HG02763 (cell line): ENCODE measurements at regions not wholly inside any gene's neighbourhood (a gene's known extent, or its start where the extent isn't known, plus 50 kb on each side); places are given as distances from the start of the nearest gene placed in this dataset.

Experiments used
- ATAC-seq: cut with Tn5 transposase; IDR thresholded peaks from one replicate; pipeline ENCODE4 v1.9.1; 2021; ENCODE audit warnings: mild to moderate bottlenecking, moderate library complexity; ENCODE audit not compliant: unreplicated experiment

DNA sequence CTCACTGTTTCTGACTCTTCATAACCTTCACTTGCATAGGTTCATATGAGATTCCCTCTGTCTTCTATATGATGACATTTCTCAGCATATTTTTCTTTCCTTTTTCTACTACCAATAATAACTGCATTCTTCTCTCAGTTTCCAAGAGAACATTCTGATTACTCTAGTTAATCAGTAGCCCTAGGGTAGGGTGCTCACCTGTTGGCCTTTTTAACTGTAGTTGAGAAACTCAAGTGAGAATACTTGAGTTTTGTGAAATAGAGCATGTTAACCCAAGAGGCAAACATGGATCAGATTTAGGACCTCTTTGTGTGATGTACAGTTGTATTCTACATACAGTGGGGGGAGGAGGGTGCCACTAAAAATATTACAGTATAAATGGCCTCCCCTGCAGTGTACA, 308.0 kb downstream of the CMPK2 start:
- no peak for ATAC-seq

DNA sequence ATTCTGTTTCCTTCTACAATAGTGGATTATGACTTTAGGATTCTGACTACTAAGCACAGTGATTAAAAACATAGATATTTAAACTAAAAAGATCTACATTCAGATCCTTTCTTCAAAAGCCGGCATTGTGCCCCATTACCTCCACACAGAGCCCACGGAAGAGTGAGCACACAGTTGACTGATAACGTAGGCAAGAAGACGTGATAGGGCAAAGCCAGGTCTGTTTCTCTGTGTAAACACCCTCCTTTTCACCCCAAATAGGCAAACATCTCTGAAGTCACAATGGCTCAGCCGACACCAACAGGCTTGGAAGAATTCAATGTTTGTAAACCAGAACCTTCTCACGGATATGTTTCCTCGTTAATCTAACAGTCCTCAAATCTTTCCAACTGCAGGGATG, 302.9 kb downstream of the CMPK2 start:
- no peak for ATAC-seq

DNA sequence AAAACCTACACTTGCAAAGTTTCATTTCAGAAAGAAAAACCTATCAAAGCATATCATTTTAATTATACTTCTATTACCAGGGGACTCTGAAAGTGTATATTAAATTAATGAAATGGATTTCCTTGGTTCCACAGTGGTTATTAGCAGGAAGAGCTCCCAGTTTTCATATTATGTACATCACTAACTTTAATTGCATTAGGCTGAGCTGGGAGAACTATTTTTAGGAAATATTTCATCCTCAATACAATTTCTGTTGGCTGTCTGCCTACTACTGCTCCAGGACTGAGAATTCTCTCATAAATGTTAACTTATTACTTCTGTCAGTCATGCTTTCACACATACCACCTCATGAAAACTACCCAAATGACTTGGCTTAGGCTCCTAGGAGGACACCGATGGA, 301.4 kb downstream of the CMPK2 start:
- no peak for ATAC-seq

DNA sequence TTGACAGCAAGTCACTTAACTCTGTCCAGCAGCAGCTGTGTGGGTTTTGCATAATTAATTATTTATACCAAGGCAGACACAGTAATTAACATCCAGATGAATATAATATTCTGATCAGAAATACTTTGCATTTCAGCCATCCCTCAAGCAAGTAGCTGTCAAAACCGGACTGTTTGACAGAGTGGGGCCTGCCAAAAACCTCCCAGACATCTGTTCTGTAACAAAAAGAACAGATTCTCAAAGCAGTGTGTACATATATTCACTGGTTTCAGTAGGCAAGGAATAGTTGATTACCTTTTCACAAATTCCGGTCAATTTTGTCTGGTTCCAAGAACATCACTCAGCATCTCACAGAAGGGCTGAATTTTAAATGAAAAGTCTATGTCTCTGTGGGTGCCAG, 291.6 kb downstream of the CMPK2 start:
- no peak for ATAC-seq

DNA sequence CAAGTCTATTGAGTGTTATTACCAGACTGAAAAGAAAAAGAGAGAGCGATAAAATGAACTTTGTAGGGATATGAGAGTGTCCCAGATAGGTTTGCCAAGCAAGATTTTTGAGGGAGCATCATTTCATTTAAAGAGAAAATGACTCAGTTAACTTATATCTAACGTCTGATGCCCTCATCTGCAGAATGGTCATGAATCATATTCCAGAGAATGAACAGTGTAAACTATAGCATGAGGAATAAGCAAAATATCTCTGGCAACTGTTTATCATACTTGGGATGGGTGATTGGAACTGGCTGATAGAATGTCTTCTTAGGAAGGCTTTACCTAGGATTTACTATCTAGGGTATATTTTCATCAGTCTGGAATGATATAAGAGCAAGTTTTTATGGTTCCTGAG, 289.4 kb downstream of the CMPK2 start:
- no peak for ATAC-seq

DNA sequence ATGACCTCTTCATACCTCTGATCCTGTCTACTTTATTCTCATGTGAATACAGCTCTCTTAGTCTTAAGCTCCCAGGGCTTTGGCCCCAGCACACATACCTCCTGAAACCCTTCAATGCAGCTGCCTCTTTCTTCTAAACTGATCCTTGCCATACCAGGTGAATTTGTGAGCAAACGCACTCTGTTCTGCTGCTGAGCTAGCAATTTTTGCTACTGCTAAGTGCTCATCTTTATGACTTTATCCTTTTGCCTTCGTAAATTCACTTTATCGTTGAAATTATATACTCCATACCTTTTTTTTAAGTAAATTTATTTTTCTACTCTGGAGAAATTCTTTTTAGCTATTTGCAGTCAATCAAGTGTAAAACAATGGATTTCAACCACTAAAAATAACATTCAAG, 287.7 kb downstream of the CMPK2 start:
- no peak for ATAC-seq

DNA sequence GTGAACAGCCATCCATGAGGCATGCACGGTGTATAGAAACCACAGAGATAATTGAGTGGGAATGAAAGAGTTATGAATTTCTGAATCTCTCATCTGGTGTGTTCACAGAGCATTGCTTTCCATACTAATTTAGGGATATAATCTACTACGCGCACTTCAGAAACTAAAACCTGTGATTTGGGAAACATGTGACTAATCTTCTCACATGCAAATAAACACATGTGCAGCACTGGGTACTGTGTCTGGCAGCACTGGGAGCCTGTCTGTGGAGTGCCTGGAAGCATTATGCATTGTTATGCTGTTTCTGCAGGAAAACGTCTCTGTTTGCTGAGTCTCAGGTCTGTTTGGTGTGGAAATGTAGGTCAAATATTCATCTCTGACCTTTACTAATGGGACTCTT, 287.3 kb downstream of the CMPK2 start:
- no peak for ATAC-seq

DNA sequence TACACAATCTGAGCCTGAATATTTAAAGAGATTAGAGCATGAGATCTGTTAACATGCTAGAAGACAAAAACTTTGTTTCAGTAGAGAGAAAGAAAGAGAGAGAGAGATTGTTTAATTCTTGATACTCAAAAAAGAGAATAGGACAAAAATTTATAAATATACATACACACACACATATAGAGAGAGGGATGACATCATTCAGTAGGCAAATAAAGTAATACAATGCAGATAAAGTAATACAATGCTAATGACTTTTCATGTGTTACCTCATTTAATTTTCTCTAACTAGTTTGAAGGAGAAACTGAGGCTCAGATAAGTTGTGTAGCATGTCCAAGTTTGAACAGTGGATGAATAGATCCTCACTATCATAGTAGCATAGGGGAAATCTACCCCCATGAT, 286.4 kb downstream of the CMPK2 start:
- ATAC-seq = no peak

DNA sequence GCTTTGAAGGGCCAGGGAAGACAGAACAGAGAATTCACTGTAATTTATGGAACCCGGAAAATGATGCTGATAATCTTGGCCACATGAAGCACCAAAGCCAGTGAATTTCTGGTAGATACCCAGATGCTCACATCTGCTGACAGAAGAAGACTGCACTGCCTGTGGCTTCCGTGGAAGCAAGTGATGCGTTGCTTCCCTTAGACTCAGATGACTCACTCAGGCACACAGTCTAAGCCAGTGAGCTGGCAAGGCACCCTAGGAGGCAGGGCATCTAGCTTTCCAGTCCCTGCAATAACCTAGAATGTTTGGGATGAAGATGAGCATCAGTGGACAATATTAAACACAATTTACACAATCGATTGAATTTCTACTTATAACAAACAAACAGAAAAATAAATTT, 284.7 kb downstream of the CMPK2 start:
- no peak for ATAC-seq

DNA sequence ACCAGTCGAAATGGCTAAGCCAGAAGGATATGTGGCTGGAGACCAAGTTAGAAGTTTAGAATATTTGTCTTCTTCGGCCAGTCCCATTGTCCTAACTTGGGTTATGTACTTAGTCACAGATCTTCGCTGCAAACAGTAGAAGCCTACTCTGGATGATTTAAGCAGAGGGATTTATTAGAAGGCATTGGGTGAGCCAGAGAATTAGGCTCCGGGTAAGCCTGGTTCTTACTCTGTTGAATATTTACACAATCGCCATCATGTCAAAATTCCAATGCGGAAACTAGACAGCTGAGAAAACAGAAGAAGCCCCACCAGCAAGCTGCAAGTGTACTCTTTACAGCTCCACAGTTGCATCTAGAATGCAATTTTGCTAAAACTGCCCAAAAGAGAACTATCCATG, 276.6 kb downstream of the CMPK2 start:
- ATAC-seq = no peak

DNA sequence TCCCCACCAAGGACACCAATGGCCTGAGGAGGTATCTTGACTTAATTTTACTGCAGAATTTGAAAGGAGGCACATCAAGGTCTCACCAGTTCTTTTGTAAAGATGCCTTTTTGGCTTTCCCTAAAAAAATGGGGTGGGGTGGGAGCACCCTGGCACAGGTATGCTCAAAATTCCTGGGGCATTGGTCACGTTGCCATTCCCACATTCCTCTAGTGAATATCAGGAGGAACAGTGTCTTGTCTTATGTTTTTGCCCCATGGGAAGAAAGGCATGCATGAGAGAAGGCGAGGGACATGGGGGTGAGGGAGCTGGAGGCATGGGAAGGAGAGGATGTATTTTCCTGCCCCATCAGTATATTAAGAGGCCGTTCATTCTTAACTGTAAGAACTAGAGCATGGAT, 275.3 kb downstream of the CMPK2 start:
- no peak for ATAC-seq

DNA sequence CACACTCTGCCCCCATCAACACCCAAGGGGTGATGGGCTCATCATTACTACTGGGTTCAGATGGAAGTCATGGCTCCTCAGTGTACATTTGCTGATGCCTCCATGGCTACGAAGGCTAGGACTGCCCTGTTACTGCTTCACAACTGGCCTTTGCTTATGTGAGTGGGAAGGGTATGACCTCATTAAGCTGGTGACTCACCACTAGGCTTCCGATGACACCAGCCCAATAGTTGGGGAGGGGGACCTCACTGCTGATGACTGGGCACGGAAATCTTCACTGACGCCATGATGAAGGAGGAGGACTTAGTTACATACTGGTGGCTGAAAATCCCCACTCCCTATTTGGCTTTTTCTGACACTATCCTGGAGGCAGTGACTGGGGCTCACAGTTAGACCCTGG, 263.2 kb downstream of the CMPK2 start:
- ATAC-seq = no peak

DNA sequence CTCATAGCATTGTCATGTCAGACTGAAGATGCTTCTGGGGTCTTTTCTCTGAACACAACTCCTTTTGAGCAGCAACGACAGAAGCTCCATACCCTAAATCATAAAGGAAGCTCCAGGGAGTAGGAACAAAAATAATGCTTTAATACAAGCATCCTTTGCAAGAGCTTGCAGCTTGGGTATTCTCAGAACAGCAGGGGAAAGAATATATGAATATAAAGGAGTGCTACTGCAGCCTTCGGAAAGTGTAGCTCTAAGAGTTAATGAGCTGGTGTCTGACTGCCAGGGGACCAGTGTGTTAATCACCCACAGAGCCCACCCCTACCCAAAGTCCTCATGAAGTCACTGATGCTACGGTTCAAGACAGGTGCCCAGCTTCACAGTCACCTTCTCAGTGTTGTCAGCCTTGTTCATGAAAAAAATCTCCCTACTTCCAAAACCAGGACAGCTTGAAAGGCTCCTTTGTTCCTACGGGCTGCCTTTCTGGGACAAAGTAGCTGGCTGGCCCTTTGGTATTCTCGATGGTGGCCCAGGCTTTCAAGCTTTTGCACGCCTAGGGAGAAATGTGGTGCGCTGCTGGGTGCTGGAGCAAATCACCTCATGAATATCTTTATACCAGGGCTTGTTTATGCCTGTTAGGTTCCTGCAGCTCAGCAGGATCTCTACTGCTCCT, 259.7 kb downstream of the CMPK2 start:
- ATAC-seq = no peak

DNA sequence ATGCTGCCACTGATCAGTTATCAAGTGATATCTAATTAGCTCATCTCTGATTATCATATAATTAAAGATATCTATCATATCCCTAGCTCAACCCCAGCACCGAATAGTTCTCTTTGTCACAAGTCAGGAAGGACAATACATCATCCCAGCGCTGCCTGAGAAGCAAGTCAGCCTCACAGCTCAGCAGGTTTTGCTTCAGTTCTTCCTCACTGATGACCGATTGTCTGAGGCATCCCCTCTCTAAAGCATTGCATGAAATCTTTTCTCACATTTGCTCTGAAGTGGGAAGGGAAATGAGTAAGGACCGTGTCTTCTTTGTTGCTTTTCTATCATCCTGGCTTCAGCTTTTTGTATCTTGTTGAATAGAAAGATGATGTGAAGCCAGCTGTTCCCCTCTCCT, 247.9 kb downstream of the CMPK2 start:
- ATAC-seq = no peak

DNA sequence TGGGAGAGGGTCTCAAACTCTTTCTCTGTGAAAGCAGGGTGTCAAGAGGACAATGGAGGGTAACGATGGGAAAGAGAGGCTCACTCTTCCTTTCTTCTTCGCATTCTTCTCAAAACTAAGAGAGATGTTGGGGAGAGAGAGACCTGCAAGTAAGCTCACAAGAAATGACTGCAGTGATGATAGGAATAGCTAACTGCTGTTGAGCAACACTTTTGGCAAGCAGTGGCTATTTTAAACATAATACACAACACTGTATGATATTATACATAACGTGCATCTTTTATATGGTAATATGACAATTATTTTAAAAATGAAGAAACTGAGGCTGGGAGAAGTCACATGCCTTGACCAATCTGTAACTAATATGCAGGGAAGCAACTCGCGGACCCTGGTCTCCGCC, 247.5 kb downstream of the CMPK2 start:
- no peak for ATAC-seq

DNA sequence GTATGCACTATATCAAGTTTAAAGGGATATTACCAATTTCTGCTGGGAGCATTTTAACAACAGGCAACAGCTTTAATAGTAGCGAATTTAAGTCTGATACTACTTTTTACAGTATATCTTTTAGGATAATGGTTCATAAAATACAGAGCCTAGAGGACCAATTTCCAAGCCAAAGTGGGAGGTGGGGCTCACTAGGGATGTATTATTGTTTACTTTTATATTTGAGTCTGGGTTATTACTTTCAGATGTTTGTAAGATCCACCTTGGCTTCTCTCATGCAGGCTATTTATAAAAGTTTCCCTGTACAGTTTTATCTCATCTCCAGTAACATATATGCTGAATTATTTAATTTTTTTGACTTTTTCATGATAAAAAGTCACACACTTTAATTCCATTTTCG, 242.0 kb downstream of the CMPK2 start:
- no peak for ATAC-seq

DNA sequence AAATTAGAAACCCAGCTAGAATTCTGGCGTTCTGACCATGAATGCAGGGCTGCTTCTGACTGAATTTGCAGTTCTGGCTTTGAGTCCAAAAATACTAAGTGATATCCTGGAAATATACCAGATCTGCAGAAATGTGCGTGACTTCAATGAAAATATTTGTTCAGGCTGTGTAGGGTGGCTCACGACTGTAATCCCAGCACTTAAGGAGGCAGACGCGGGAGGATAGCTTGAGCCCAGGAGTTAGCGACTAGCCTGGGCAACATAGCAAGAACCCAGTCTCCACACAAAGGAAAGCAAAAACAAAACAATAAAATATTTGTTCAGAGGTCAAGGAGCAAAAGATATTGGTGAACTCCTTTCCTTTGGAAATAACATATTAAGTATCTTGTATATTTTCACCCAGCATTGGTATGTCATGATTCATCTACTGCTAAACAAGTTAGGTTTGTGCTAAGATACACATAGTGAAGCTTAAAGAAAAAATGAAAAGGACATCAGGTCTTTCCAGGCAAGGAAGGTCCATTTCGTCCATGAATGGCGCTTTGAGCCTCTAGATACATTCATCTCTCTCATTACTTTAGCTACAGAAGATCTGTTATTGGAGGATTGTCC, 239.2 kb downstream of the CMPK2 start:
- no peak for ATAC-seq

DNA sequence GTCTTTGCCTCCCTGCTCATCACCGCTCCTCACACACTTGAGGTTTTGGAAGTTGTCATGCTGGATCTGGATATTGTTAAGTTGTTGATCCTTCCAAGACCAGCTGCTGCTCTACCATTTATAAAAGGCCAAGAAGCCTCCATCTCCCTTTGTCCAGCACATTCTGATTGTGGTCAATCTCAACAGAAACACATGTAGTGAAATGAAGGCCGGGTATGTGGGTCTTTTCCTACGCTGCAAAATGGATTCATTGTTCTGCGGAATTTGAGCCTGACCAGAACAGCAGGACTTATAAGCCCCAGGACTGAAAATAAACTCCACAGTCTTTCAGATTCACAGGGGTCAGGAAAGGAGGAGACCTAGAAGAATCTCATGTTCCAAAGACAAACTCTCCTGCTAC, 238.4 kb downstream of the CMPK2 start:
- no peak for ATAC-seq

DNA sequence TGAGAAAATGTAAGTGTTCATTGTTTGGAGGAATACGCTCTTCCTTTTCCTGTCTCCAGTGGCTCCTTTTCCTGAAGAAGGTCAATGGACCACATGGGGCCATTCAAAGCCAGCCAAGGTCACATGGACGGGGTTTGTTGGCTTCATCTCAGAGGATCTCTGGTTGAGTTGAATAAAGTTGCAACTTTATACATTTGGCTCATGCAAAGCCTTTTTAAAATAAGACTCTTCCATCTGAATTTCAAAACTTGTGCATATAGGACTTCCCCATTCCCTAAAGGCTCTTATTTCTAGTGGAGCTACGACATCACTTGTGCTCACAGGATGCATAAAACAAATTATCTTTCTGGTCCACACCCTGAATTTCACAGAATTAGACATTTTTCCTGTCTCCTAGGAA, 235.5 kb downstream of the CMPK2 start:
- no peak for ATAC-seq

DNA sequence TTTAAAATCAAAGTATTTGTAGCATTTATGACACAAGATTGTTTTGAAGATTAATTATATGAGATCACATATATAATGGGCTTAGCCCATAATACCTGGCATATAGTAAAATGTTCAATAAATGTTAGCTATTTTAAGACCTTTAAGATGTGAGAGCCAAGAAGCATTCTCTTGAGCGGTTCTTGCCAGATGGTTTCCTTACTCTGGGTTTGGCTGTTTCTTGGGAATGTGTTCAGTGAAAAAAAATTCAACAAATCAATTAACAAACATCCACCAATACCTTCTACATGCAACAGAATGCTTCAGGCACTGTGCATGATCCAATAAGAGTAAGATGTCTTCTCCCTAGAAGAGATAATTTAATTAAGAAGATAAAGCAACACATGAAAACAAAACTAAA, 230.4 kb downstream of the CMPK2 start:
- ATAC-seq = no peak

DNA sequence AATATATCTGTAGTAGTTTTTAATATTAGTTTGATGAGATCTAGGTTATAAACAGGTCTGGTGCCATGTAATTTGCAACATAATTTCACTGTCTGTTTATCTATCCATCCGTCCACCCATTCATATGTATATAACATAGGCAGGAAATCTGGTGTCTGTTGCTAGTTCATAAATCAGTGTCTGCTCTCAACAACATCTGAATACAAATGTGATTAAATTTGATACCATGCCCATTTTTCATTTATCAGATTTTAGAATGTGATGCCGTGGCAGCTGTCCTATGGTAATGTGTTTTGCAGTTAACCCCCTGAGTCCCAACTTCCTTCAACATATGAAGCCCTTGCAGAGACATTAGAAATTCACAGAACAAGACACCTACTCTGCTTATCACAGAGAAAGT, 228.4 kb downstream of the CMPK2 start:
- ATAC-seq = no peak

DNA sequence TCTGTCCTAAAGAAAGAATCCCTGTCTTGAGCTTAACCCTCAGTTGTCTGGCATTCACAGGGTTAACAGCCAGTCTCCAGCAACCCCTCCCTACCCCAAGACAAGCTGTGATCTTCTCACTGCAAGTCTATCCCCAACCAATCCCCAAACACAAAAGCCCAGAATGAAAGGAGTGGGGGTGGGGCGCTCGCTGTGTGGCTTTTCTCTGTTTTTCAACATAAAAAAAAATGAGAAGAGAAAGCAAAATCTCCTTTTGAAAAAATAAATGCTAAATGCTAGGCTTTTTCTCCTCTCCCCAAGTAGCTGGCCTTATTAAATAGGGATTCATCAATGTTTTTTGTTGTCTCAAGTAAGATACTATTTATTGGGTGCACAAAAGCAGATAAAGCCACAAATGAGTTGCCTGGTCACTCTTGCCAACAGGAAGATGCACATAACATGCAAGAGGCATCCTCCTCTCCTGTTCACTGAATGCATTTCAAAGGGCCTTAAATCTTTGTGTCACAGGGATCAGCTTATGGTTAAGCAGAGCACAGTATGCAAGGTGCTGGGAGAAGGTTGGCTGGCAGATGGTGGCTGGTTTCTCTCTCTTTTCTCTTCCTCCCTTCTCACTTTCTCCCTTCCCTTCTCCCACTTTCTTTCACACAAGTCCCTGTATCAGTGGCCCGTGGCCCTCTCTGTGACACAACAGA, 225.6 kb downstream of the CMPK2 start:
- ATAC-seq = no peak

DNA sequence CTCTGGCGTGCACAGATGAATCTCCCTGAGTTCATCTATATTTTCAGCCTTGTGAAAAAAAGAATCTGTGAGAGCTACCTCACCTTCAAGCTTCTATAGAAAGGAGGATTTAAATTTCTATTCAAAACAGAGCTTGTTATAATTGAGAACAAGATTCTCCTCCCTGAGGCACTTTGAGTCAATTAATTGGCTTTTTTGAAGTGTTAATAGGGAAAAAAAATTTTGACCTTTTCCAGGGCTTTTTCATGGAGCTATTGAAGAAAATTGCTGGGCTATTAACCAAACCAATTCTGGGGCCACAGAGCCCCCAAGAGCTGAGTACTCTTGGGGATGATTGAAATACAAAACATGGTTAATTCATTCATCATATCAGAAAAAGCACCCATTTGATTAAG, 225.1 kb downstream of the CMPK2 start:
- ATAC-seq = no peak
